AG04449 (cell line): ENCODE measurements at regions not wholly inside any gene's neighbourhood (a gene's known extent, or its start where the extent isn't known, plus 50 kb on each side); places are given as distances from the start of the nearest gene placed in this dataset.

ENCODE experiments used
- CTCF ChIA-PET: fragments of 350-600 bp; formaldehyde crosslinking; extraction: SDS; loops from one replicate; lab custom pipeline; 2021; ENCODE audit warnings: antibody characterized with exemption; lab: Yijun Ruan, JAX
- POLR2A ChIA-PET: fragments of 400-600, 350-600 bp; formaldehyde crosslinking; extraction: SDS; loops from one replicate; lab custom pipeline; 2020; ENCODE audit warnings: antibody characterized with exemption, inconsistent platforms; lab: Yijun Ruan, JAX
- DNase-seq: peaks from one replicate; pipeline ENCODE4 v3.0.0-alpha.2; 2010; ENCODE audit warnings: low read depth, low spot score
- H3K4me3 ChIP-seq: 2 replicates; pipeline ENCODE4 v1.5.1; 2011; ENCODE audit warnings: low read depth, mild to moderate bottlenecking, control low read depth, low read length
- CTCF ChIP-seq: IDR thresholded peaks from one replicate; pipeline ENCODE4 v1.5.1; 2011; ENCODE audit warnings: mild to moderate bottlenecking, moderate library complexity, low read length, control low read depth, inconsistent platforms; ENCODE audit not compliant: insufficient read depth; ENCODE audit errors: missing control alignments

- POLR2A ChIA-PET: no interaction called here
- no peak for DNase-seq
Observed at GRCh38 chrX:124256216-124256615, 76.2 kb upstream of the TEX13D start.

GRCh38 chrX:124256629-124257380 is 75.7 kb upstream of the TEX13D start:
- TF ChIP-seq CTCF: no peak
- no peak for DNase-seq
- ChIA-PET CTCF (interaction anchor here (1.0 kb wide), 1 partner anchor 47 kb away, joined by 3 read pairs; no protein-coding TSS in a partner anchor), POLR2A (no interaction called here)
- H3K4me3 ChIP-seq: no peak overlapping the region

More at GRCh38 chrX:124256216-124256615, 76.2 kb upstream of the TEX13D start:
- CTCF ChIA-PET: interaction anchor here (1.0 kb wide), 1 partner anchor 46 kb away, joined by 3 read pairs; no protein-coding TSS in a partner anchor
- no peak overlapping the region for H3K4me3 ChIP-seq
- TF ChIP-seq CTCF: no peak

- H3K4me3 ChIP-seq: no peak overlapping the region
- DNase-seq: no peak
- ChIA-PET POLR2A (no interaction called here), CTCF (no interaction called here)
- no peak for TF ChIP-seq CTCF
Observed at GRCh38 chrX:124257924-124258702, 74.3 kb upstream of the TEX13D start.

- no peak for DNase-seq
- H3K4me3 ChIP-seq: no peak overlapping the region
- no peak for TF ChIP-seq CTCF
- CTCF ChIA-PET: no interaction called here
- POLR2A ChIA-PET: no interaction called here
Observed at GRCh38 chrX:124260845-124261244, 71.6 kb upstream of the TEX13D start.

- no peak for DNase-seq
- ChIA-PET CTCF (no interaction called here), POLR2A (no interaction called here)
- no peak for TF ChIP-seq CTCF
- H3K4me3 ChIP-seq: no peak overlapping the region
Observed at GRCh38 chrX:124263743-124264142, 68.7 kb upstream of the TEX13D start.

GRCh38 chrX:124268099-124268498 is 64.4 kb upstream of the TEX13D start:
- ChIA-PET POLR2A (no interaction called here), CTCF (no interaction called here)
- no peak overlapping the region for H3K4me3 ChIP-seq
- no peak for DNase-seq
- no peak for TF ChIP-seq CTCF
